SH-SY5Y (cell line): ENCODE measurements at regions not wholly inside any gene's neighbourhood (a gene's known extent, or its start where the extent isn't known, plus 50 kb on each side); places are given as distances from the start of the nearest gene placed in this dataset.

ENCODE experiments used
- GATA2 ChIP-seq: IDR thresholded peaks from 2 replicates; pipeline ENCODE4 v1.6.1; 2011; ENCODE audit warnings: mild to moderate bottlenecking, low read depth, low read length
- GATA3 ChIP-seq: IDR thresholded peaks from 2 replicates; pipeline ENCODE4 v1.6.1; 2011; ENCODE audit warnings: low read depth, mild to moderate bottlenecking, low read length, moderate library complexity

- TF ChIP-seq GATA2 (no peak), GATA3 (no peak)
Observed at GRCh38 chr13:74682746-74683145, 548.5 kb upstream of the KLF12 start.
